AG10803 (cell line): ENCODE measurements at regions not wholly inside any gene's neighbourhood (a gene's known extent, or its start where the extent isn't known, plus 50 kb on each side); places are given as distances from the start of the nearest gene placed in this dataset.

Experiments used
- DNase-seq: peaks from one replicate; pipeline ENCODE4 v3.0.0; 2010; ENCODE audit warnings: low read depth
- H3K4me3 ChIP-seq: 2 replicates; pipeline ENCODE4 v1.5.1; 2011; ENCODE audit warnings: mild to moderate bottlenecking, low read length, control low read depth
- TF ChIP-seq, protein P1 (sequence below): conservative IDR thresholded peaks from 2 replicates; pipeline ENCODE4 v1.5.1; 2011; ENCODE audit warnings: mild to moderate bottlenecking, low read length, control low read depth, inconsistent platforms

DNA sequence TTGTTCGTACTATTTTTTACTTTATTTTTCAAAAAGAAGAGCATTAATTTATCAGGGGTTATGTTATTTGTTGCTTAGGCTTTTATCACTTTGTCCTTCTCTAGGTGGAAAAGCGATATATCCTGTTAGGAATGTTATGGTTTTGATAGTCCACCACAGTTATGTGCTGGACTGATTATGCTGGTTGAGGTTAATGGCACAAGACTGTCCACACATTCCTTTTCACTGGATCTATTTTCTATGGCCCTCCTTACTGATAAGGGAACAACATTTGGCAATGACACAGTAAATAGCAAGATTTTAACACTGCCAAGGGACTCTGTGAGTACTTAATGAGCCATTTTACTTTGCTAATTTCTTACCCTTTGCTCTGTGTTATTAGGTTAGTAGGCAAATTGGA lies 1212.3 kb downstream of the NXPH1 start:
- no peak for DNase-seq
- no peak overlapping the region for H3K4me3 ChIP-seq
- TF ChIP-seq, protein P1, sequence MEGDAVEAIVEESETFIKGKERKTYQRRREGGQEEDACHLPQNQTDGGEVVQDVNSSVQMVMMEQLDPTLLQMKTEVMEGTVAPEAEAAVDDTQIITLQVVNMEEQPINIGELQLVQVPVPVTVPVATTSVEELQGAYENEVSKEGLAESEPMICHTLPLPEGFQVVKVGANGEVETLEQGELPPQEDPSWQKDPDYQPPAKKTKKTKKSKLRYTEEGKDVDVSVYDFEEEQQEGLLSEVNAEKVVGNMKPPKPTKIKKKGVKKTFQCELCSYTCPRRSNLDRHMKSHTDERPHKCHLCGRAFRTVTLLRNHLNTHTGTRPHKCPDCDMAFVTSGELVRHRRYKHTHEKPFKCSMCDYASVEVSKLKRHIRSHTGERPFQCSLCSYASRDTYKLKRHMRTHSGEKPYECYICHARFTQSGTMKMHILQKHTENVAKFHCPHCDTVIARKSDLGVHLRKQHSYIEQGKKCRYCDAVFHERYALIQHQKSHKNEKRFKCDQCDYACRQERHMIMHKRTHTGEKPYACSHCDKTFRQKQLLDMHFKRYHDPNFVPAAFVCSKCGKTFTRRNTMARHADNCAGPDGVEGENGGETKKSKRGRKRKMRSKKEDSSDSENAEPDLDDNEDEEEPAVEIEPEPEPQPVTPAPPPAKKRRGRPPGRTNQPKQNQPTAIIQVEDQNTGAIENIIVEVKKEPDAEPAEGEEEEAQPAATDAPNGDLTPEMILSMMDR, result no peak

DNA sequence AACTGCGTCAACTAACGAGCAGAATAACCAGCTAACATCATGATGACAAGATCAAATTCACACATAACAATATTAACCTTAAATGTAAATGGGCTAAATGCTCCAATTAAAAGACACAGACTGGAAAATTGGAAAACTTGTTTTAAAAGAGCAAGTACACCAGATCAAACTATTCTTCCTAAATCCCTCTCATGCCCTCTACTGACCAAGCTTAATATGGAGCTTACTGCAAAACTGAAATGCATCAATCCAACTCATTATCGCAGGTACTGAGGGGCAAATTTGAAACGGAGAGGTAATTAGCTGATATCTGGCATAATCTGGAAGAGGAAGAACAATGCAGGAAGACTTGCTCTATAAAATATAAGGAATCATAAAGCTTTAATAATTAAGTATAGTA lies 1223.8 kb downstream of the NXPH1 start:
- TF ChIP-seq, protein P1, result no peak
- no peak for DNase-seq
- H3K4me3 ChIP-seq, result no peak overlapping the region

DNA sequence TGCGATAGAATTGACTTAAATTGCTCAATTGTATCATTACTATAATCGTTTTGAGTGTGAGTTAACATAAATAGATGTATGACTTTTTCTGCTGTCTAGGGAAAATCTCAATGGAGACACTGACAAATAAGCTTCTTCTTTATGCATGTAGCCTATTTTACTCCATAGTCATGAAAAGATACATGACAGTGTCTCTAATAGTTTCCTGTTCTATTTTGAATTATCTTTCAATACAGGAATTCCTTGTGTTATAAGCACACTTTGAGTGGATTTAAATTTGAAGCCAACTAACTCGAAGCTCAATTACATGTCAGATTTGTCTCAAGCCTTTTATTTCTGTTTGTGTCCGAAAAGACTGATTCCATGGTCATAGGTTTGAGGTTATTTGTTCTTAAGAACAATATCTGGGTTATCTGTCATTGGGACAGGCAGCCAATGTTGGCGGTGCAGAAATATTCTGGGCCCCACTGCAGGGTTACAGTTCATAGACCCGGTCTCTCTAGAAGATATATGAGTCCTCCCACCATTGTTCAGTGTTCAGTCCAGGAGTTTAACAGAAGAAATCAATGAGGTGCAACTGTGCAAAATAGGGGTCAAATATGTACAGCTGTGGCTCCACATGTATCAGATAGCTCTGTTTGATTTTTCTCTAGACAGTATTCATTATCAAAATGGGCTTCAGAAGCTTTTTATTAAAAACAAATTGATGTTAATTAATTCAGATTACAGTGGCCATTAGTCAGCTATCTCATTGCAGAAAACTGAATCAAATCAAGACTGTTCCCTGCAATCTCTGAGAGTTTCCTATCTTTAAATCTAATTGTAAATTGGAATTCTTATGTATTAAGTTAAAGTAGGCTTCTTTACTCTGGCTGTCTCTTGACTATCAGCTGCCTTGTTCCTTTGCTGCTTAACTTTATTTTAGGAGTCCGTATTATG lies 1238.8 kb downstream of the NXPH1 start:
- TF ChIP-seq, protein P1, result no peak
- DNase-seq, result no peak
- no peak overlapping the region for H3K4me3 ChIP-seq

DNA sequence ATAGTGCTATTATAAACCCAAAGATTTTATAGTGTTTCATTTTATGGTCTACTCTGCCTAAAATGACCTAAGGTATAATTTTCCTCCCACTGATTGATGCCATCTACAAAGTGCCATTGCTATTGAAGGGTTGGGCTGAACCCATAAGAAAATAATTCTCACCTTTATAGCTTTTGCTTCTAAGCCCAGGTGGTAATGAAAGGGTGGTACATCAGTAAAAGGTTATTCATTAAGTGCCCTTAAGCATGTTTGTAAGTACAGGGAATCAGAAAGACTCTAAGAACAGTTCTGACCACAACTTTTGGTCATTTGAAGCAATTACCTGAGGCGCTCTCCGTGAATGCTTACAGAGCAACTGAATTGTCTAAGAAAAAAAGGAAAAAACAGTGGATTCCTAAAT lies 1247.3 kb downstream of the NXPH1 start:
- DNase-seq, result no peak
- TF ChIP-seq, protein P1, result no peak
- no peak overlapping the region for H3K4me3 ChIP-seq

DNA sequence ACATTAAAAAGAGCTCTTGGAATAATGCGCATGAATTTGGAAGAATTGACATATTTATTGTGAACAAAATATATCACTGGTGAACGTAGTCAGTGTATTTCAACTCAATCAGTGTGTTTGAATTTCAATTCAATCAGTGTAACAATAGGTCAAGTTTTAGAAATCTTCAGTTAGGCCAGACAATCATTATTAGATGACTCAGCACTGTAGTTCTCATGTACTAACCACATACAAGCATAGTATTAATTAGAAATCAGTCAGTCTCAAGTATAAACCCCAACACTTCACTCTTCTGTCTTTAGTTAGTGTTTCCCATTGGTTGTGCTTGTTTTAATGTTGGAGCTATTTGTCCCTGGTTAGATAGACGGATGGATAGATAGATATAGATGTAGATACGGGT lies 1247.9 kb downstream of the NXPH1 start:
- H3K4me3 ChIP-seq, result no peak overlapping the region
- DNase-seq, result no peak
- TF ChIP-seq, protein P1, result no peak

DNA sequence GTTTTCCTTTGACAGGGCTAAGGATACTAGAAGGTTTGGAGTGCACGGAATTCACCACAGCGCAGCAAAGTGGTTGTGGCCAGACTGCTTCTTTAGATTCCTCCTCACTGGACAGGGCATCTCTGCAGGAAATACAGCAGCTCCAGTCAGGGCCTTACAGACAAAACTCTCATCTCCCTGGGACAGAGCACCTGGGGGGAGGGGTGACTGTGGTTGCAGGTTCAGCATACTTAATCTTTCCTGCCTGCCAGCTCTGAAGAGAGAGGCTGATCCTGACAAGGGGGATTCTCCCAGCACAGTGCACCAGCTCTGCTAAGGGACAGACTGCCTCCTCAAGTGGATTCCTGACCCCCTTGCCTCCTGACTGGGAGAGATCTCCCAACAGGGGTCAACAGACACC lies 1257.9 kb downstream of the NXPH1 start:
- DNase-seq, result no peak
- no peak overlapping the region for H3K4me3 ChIP-seq
- TF ChIP-seq, protein P1, result no peak

DNA sequence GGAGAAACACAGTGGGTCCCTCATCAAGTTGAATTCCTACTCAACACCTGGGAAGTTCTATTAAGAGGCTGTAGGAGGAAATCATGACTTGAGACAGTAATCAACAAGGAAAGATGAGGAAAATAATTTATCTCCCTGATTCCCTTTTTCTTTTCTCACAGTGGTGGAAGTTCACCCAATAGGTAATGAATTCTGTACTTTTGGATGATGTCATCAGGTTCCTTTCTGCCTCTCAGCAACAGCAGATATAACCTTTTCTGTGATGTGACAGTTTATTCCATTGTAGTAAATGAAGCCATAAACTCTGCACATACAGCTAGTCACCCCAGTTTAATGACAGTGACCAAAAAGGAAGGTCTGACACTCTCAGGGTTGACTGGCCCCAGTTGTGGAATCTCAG lies 1265.0 kb downstream of the NXPH1 start:
- no peak for DNase-seq
- H3K4me3 ChIP-seq, result no peak overlapping the region
- TF ChIP-seq, protein P1, result no peak
